GM18867 (cell line): ENCODE measurements at regions not wholly inside any gene's neighbourhood (a gene's known extent, or its start where the extent isn't known, plus 50 kb on each side); places are given as distances from the start of the nearest gene placed in this dataset.
"Not testable (repeated sequence)": the region's sequence is repeated elsewhere in the genome, so short reads cannot be mapped to it uniquely, and the experiment has no call there.

Source experiments
- ATAC-seq: cut with Tn5 transposase; IDR thresholded peaks from one replicate; pipeline ENCODE4 v1.9.1; 2021; ENCODE audit warnings: mild to moderate bottlenecking, moderate library complexity; ENCODE audit not compliant: unreplicated experiment

DNA sequence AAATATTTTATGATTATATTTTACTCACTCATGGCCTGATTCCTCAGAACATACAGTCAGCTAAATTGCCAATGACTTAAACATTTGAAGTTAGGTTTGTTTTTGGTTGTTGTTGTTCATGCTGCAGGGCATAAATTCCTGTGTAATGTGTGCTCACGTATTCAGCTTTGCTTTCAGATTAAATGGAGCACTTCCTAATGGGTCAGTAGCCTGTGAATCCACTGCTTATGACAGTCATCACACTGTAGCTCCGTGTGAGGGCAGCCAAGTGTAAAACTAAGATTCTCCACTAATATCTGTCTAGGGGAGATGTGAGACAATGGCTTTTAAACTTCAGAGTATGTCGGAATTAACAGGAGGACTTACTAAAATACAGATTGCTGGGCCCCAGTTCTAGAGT lies 955.8 kb downstream of the SPATA31A7 start:
- ATAC-seq, result not testable (repeated sequence)
